ENCODE measurements at regions not wholly inside any gene's neighbourhood (a gene's known extent, or its start where the extent isn't known, plus 50 kb on each side); places are given as distances from the start of the nearest gene placed in this dataset.

DNA sequence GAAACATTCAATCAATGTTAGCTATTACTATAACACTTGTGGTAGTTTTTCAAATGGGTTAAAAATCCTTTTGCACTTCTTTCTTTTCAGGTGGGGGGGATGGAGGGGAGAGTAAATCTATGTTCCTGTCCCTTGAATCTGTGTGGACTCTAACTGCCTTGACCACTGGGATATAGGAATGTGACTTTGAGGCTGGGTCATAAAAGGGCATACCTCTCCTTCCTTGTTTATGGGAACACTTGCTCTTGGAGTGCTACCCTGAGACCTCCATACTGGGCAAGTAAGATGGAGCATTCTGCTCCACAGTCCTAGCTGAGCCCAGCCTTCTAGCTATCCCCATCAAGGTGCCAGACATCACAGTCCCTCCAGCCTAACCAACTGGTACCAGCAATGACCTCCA is 89.3 kb upstream of the SIM2 start:
- H3K36me3 ChIP-seq (ENCODE audit: control insufficient read depth, low read length) = no peaks in the 10 kb centered on the region
- H3K4me3 ChIP-seq (ENCODE audit: low read length) = no peak overlapping the region
- no peaks in the 10 kb centered on the region for H3K27me3 ChIP-seq (ENCODE audit: control insufficient read depth, low read length)
- H4K20me1 ChIP-seq (ENCODE audit: control insufficient read depth, insufficient read depth, low read depth, low read length) = no peaks in the 10 kb centered on the region
- H3K79me2 ChIP-seq (ENCODE audit: control insufficient read depth, low read length) = no peaks in the 10 kb centered on the region
- H3K9me2 ChIP-seq (replicated peaks; ENCODE audit: control insufficient read depth, low read length) = no peaks in the 10 kb centered on the region
- no peaks in the 10 kb centered on the region for H3K9me3 ChIP-seq (ENCODE audit: control insufficient read depth, insufficient read depth, low read length)
- no peak overlapping the region for H3K27ac ChIP-seq (ENCODE audit: low read depth, low read length)
- no peaks in the 10 kb centered on the region for H3K4me1 ChIP-seq (ENCODE audit: control insufficient read depth, low read length)
- H3K4me2 ChIP-seq (ENCODE audit: low read length) = no peak overlapping the region
- H3F3A ChIP-seq (ENCODE audit: control insufficient read depth, insufficient read depth) = no peaks in the 10 kb centered on the region
- TF ChIP-seq CTCF (IDR thresholded peaks at IDR 0.05; ENCODE audit: low read depth, low read length, poor library complexity, severe bottlenecking) (no peak), EZH2phosphoT487 (IDR thresholded peaks at IDR 0.05; ENCODE audit: borderline replicate concordance, low read length) (no peak)

DNA sequence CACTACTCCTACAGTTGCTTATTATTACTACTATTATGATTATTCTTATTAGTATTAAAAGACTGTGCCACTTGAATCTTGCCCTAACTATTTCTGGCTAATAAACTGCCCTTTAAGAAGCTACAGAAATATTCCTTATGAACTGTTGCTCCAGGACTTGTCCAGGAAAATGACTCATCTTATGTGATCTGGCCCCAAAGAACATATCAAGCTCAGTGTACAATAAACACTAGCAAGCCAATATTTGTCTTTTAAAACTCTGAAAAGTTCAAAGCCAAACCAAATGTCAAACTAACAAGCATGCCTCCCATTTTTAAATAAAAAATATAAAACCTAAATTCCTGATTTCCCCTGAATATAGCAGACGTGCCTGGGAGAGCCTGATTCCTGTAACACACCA is 88.7 kb upstream of the SIM2 start:
- Histone ChIP-seq H3K9me3 (ENCODE audit: control insufficient read depth, insufficient read depth, low read length) (no peaks in the 10 kb centered on the region), H3K27ac (ENCODE audit: low read depth, low read length) (no peak overlapping the region), H3K36me3 (ENCODE audit: control insufficient read depth, low read length) (no peaks in the 10 kb centered on the region), H3F3A (ENCODE audit: control insufficient read depth, insufficient read depth) (no peaks in the 10 kb centered on the region), H3K4me2 (ENCODE audit: low read length) (no peak overlapping the region), H3K4me1 (ENCODE audit: control insufficient read depth, low read length) (no peaks in the 10 kb centered on the region), H3K27me3 (ENCODE audit: control insufficient read depth, low read length) (no peaks in the 10 kb centered on the region), H3K9me2 (replicated peaks; ENCODE audit: control insufficient read depth, low read length) (no peaks in the 10 kb centered on the region), H3K79me2 (ENCODE audit: control insufficient read depth, low read length) (no peaks in the 10 kb centered on the region), H4K20me1 (ENCODE audit: control insufficient read depth, insufficient read depth, low read depth, low read length) (no peaks in the 10 kb centered on the region), H3K4me3 (ENCODE audit: low read length) (no peak overlapping the region)
- no peak for TF ChIP-seq EZH2phosphoT487 (IDR thresholded peaks at IDR 0.05; ENCODE audit: borderline replicate concordance, low read length)
- TF ChIP-seq CTCF (IDR thresholded peaks at IDR 0.05; ENCODE audit: low read depth, low read length, poor library complexity, severe bottlenecking) = no peak

GRCh38 chr21:36610935-36611334 is 88.0 kb upstream of the SIM2 start:
- H3F3A ChIP-seq (ENCODE audit: control insufficient read depth, insufficient read depth) = no peaks in the 10 kb centered on the region
- no peaks in the 10 kb centered on the region for H3K36me3 ChIP-seq (ENCODE audit: control insufficient read depth, low read length)
- H3K4me3 ChIP-seq (ENCODE audit: low read length) = no peak overlapping the region
- H3K9me2 ChIP-seq (replicated peaks; ENCODE audit: control insufficient read depth, low read length) = no peaks in the 10 kb centered on the region
- no peaks in the 10 kb centered on the region for H3K4me1 ChIP-seq (ENCODE audit: control insufficient read depth, low read length)
- no peaks in the 10 kb centered on the region for H3K9me3 ChIP-seq (ENCODE audit: control insufficient read depth, insufficient read depth, low read length)
- no peaks in the 10 kb centered on the region for H3K79me2 ChIP-seq (ENCODE audit: control insufficient read depth, low read length)
- TF ChIP-seq CTCF (IDR thresholded peaks at IDR 0.05; ENCODE audit: low read depth, low read length, poor library complexity, severe bottlenecking) (no peak), EZH2phosphoT487 (IDR thresholded peaks at IDR 0.05; ENCODE audit: borderline replicate concordance, low read length) (no peak)
- H3K4me2 ChIP-seq (ENCODE audit: low read length) = no peak overlapping the region
- no peaks in the 10 kb centered on the region for H4K20me1 ChIP-seq (ENCODE audit: control insufficient read depth, insufficient read depth, low read depth, low read length)
- no peak overlapping the region for H3K27ac ChIP-seq (ENCODE audit: low read depth, low read length)
- H3K27me3 ChIP-seq (ENCODE audit: control insufficient read depth, low read length) = no peaks in the 10 kb centered on the region

- no peaks in the 10 kb centered on the region for H3K79me2 ChIP-seq (ENCODE audit: control insufficient read depth, low read length)
- H3K27ac ChIP-seq (ENCODE audit: low read depth, low read length) = no peak overlapping the region
- H3K36me3 ChIP-seq (ENCODE audit: control insufficient read depth, low read length) = no peaks in the 10 kb centered on the region
- no peak for TF ChIP-seq CTCF (IDR thresholded peaks at IDR 0.05; ENCODE audit: low read depth, low read length, poor library complexity, severe bottlenecking)
- no peak for TF ChIP-seq EZH2phosphoT487 (IDR thresholded peaks at IDR 0.05; ENCODE audit: borderline replicate concordance, low read length)
- no peaks in the 10 kb centered on the region for H3K9me2 ChIP-seq (replicated peaks; ENCODE audit: control insufficient read depth, low read length)
- no peaks in the 10 kb centered on the region for H4K20me1 ChIP-seq (ENCODE audit: control insufficient read depth, insufficient read depth, low read depth, low read length)
- H3K4me2 ChIP-seq (ENCODE audit: low read length) = no peak overlapping the region
- no peaks in the 10 kb centered on the region for H3K9me3 ChIP-seq (ENCODE audit: control insufficient read depth, insufficient read depth, low read length)
- no peaks in the 10 kb centered on the region for H3K27me3 ChIP-seq (ENCODE audit: control insufficient read depth, low read length)
- H3F3A ChIP-seq (ENCODE audit: control insufficient read depth, insufficient read depth) = no peaks in the 10 kb centered on the region
- H3K4me3 ChIP-seq (ENCODE audit: low read length) = no peak overlapping the region
- no peaks in the 10 kb centered on the region for H3K4me1 ChIP-seq (ENCODE audit: control insufficient read depth, low read length)
These were observed 87.5 kb upstream of the SIM2 start for GRCh38 chr21:36611379-36611778.
